Mucosa of descending colon (tissue), 3 donors: ENCODE measurements at regions not wholly inside any gene's neighbourhood (a gene's known extent, or its start where the extent isn't known, plus 50 kb on each side); places are given as distances from the start of the nearest gene placed in this dataset.

ENCODE experiments used
- ATAC-seq: fragments of 200-7000 bp; cut with Tn5 transposase; one replicate; pipeline ENCODE4 v1.9.1; 2020; ENCODE audit warnings: mild to moderate bottlenecking, moderate library complexity
- DNase-seq, 3 donors: peaks; one replicate each; pipeline ENCODE4 v3.0.0-alpha.2; 2020
- H3K36me3 ChIP-seq: fragments of 200-600 bp; one replicate; pipeline ENCODE4 v1.8.0; 2021; ENCODE audit warnings: low read depth, mild to moderate bottlenecking
- H3K4me1 ChIP-seq: fragments of 200-600 bp; one replicate; pipeline ENCODE4 v1.8.0; 2021; ENCODE audit warnings: low read depth, mild to moderate bottlenecking
- H3K4me3 ChIP-seq: fragments of 200-600 bp; one replicate; pipeline ENCODE4 v1.8.0; 2021; ENCODE audit warnings: mild to moderate bottlenecking
- H3K9me3 ChIP-seq: fragments of 200-600 bp; one replicate; pipeline ENCODE4 v1.8.0; 2021; ENCODE audit warnings: mild to moderate bottlenecking
- CTCF ChIP-seq: fragments of 200-600 bp; IDR thresholded peaks from one replicate; pipeline ENCODE4 v1.8.0; 2022; ENCODE audit warnings: antibody characterized with exemption, mild to moderate bottlenecking
- intact Hi-C, 2 donors: fragments of 100-400 bp; cut with DNase I in 1 of 2; cut with micrococcal nuclease in 1 of 2; formaldehyde crosslinking; loops; one replicate each; pipeline versions ENCODE4 v1.11.0 to v1.11.1; 2022; cut with DNase I, micrococcal nuclease
- donor health status: DM: no; HTN: no; CAD: no; lungs with moderate emphysema.
- donor health status: DM: no; HTN: no; CAD: no.
- donor health status: DM: no; HTN: yes; CAD: no.

- no peak for TF ChIP-seq CTCF
- Histone ChIP-seq H3K4me1 (no peaks in the 10 kb centered on the region), H3K36me3 (no peaks in the 10 kb centered on the region), H3K4me3 (no peak overlapping the region), H3K9me3 (no peaks in the 10 kb centered on the region)
- intact Hi-C loops = no loop called here
- DNase-seq = no peak
- no peak for ATAC-seq
These were observed 265.3 kb upstream of the BMP2 start for GRCh38 chr20:6502219-6502618.

DNA sequence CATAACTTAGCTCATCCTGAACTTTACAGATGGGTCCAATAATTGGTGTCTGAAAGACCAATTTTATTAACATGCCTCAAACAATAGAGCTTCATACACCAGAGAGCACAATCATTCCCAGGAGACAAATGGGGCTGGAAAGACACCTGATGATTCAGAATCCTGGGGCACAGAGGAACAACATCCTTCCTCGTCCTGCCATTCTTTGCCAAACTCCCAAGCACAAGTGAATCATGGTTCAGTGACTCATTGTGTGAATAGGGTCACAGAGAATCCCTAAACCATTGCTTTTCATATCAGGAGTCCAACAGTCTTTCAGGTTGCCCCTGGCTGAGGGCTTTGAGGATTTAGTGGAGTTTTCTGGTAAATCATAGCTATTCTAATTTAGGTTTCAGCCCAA, 266.4 kb upstream of the BMP2 start:
- DNase-seq (no peak), ATAC-seq (no peak)
- intact Hi-C loops = no loop called here
- Histone ChIP-seq H3K4me3 (no peak overlapping the region), H3K4me1 (no peaks in the 10 kb centered on the region), H3K9me3 (no peaks in the 10 kb centered on the region), H3K36me3 (no peaks in the 10 kb centered on the region)
- TF ChIP-seq CTCF = no peak

GRCh38 chr20:6499566-6499965, 267.9 kb upstream of the BMP2 start:
- TF ChIP-seq CTCF = no peak
- no peaks in the 10 kb centered on the region for H3K36me3 ChIP-seq
- intact Hi-C loops = no loop called here
- no peaks in the 10 kb centered on the region for H3K9me3 ChIP-seq
- no peaks in the 10 kb centered on the region for H3K4me1 ChIP-seq
- no peak overlapping the region for H3K4me3 ChIP-seq
- ATAC-seq (no peak), DNase-seq (no peak)

DNA sequence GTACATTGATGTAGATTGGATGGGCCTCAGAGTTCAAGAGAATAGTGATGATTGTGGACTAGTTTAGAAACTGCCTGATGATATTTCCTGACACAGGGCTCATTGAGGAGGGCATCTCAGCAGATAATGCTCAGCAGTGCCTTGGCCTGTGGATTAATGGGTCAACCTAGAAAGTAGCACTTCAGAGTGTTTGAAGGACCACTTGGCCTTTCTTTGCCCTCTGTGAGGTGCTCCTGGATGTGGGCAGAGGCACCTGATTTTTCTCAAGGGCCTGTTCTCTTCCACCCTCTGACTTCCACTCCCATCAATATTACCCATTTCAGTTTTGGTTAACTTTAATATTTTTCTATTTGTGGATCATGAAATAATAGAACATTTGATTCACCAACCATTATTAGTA, 270.6 kb upstream of the BMP2 start:
- no peak for ATAC-seq
- no peak for DNase-seq
- intact Hi-C loops = no loop called here

GRCh38 chr20:6495907-6496306, 271.6 kb upstream of the BMP2 start:
- no peaks in the 10 kb centered on the region for H3K4me1 ChIP-seq
- DNase-seq (no peak), ATAC-seq (no peak)
- intact Hi-C loops = no loop called here
- H3K4me3 ChIP-seq = no peak overlapping the region
- no peak for TF ChIP-seq CTCF
- H3K9me3 ChIP-seq = no peaks in the 10 kb centered on the region
- H3K36me3 ChIP-seq = no peaks in the 10 kb centered on the region

More for the DNA sequence above, 270.6 kb upstream of the BMP2 start:
- no peaks in the 10 kb centered on the region for H3K4me1 ChIP-seq
- no peak overlapping the region for H3K4me3 ChIP-seq
- TF ChIP-seq CTCF = no peak
- H3K36me3 ChIP-seq = no peaks in the 10 kb centered on the region
- no peaks in the 10 kb centered on the region for H3K9me3 ChIP-seq
